CD14-positive monocyte (primary cell): ENCODE measurements at regions not wholly inside any gene's neighbourhood (a gene's known extent, or its start where the extent isn't known, plus 50 kb on each side); places are given as distances from the start of the nearest gene placed in this dataset.

Experiments used
- DNase-seq, 3 donors: peaks; one replicate each; pipeline ENCODE4 v3.0.0-alpha.2; 2011 to 2022
- H2AFZ ChIP-seq: 2 replicates; pipeline ENCODE4 v1.6.0; 2012; ENCODE audit warnings: mild to moderate bottlenecking, low read depth, low read length, inconsistent platforms; ENCODE audit not compliant: insufficient read depth, poor library complexity, severe bottlenecking
- H3K27ac ChIP-seq, 2 donors: 1 replicate in 1 of 2; 2 replicates in 1 of 2; pipeline ENCODE4 v1.5.1; 2012 to 2013; ENCODE audit warnings: low read length in 2 of 2, control low read depth in 1 of 2, inconsistent platforms in 1 of 2, low read depth in 1 of 2, mild to moderate bottlenecking in 1 of 2
- H3K27me3 ChIP-seq, 2 donors: one replicate each; pipeline versions ENCODE4 v1.6.0 to v1.6.1; 2011 to 2013; ENCODE audit warnings: low read length in 2 of 2; ENCODE audit not compliant: control insufficient read depth in 2 of 2, insufficient read depth in 2 of 2
- H3K36me3 ChIP-seq, 2 donors: replicated peaks in 1 of 2; 1 replicate in 1 of 2; 2 replicates in 1 of 2; pipeline versions ENCODE4 v1.5.1 to v1.6.1; 2012 to 2013; ENCODE audit warnings: low read length in 2 of 2, control low read depth in 1 of 2, inconsistent platforms in 1 of 2, mild to moderate bottlenecking in 1 of 2; ENCODE audit not compliant: insufficient read depth in 2 of 2, control insufficient read depth in 1 of 2
- H3K4me1 ChIP-seq, 2 donors: 1 replicate in 1 of 2; 2 replicates in 1 of 2; pipeline versions ENCODE4 v1.5.1 to v1.6.1; 2012 to 2013; ENCODE audit warnings: low read length in 2 of 2, control low read depth in 1 of 2, inconsistent platforms in 1 of 2, mild to moderate bottlenecking in 1 of 2, moderate library complexity in 1 of 2; ENCODE audit not compliant: insufficient read depth in 2 of 2, control insufficient read depth in 1 of 2
- H3K4me2 ChIP-seq: replicated peaks from 2 replicates; pipeline ENCODE3; 2012; ENCODE audit warnings: low read length, moderate library complexity, mild to moderate bottlenecking; ENCODE audit not compliant: poor library complexity, severe bottlenecking; ENCODE audit errors: extremely low read depth
- H3K4me3 ChIP-seq, 3 experiments: fragments of 200-600 bp in 1 of 3; sonication (generic) in 1 of 3; replicated peaks in 1 of 3; 1 replicate in 2 of 3; 2 replicates in 1 of 3; pipeline ENCODE4 v1.5.1; 2011 to 2013; ENCODE audit warnings: low read length in 3 of 3, mild to moderate bottlenecking in 3 of 3, control low read depth in 2 of 3, low read depth in 2 of 3, inconsistent platforms in 1 of 3, moderate library complexity in 1 of 3
- H3K79me2 ChIP-seq: 2 replicates; pipeline ENCODE4 v1.6.0; 2012; ENCODE audit warnings: mild to moderate bottlenecking, control low read depth, inconsistent platforms, low read length, moderate library complexity; ENCODE audit not compliant: insufficient read depth
- H3K9ac ChIP-seq: 2 replicates; pipeline ENCODE4 v1.6.0; 2017; ENCODE audit warnings: low read length, mild to moderate bottlenecking; ENCODE audit not compliant: insufficient read depth, poor library complexity, severe bottlenecking
- H3K9me3 ChIP-seq, 2 donors: replicated peaks in 1 of 2; 1 replicate in 1 of 2; 2 replicates in 1 of 2; pipeline versions ENCODE4 v1.5.1 to v1.6.1; 2012 to 2013; ENCODE audit warnings: low read length in 2 of 2, control low read depth in 1 of 2; ENCODE audit not compliant: control insufficient read depth in 1 of 2, insufficient read depth in 1 of 2
- H4K20me1 ChIP-seq: 2 replicates; pipeline ENCODE4 v1.6.0; 2012; ENCODE audit warnings: mild to moderate bottlenecking, low read length, control low read depth, moderate library complexity; ENCODE audit not compliant: insufficient read depth
- H3K27ac Mint-ChIP-seq, 7 donors: one replicate each; pipeline ENCODE4 v1.8.0; 2020; ENCODE audit warnings: mild to moderate bottlenecking in 7 of 7, mixed read lengths in 7 of 7, moderate library complexity in 6 of 7, inconsistent platforms in 2 of 7
- H3K27me3 Mint-ChIP-seq, 3 donors: one replicate each; pipeline ENCODE4 v1.8.0; 2021 to 2022; ENCODE audit warnings: low read depth in 3 of 3, mild to moderate bottlenecking in 3 of 3, mixed read lengths in 3 of 3, moderate library complexity in 3 of 3, inconsistent platforms in 1 of 3
- H3K36me3 Mint-ChIP-seq, 2 donors: one replicate each; pipeline ENCODE4 v1.8.0; 2020; ENCODE audit warnings: mixed read lengths in 2 of 2, inconsistent platforms in 1 of 2, mild to moderate bottlenecking in 1 of 2
- H3K4me1 Mint-ChIP-seq: one replicate; pipeline ENCODE4 v1.8.0; 2020; ENCODE audit warnings: mild to moderate bottlenecking, mixed read lengths
- H3K4me3 Mint-ChIP-seq, 2 donors: one replicate each; pipeline ENCODE4 v1.8.0; 2020; ENCODE audit warnings: mild to moderate bottlenecking in 2 of 2, mixed read lengths in 2 of 2, moderate library complexity in 1 of 2
- H3K9me3 Mint-ChIP-seq, 7 donors: one replicate each; pipeline ENCODE4 v1.8.0; 2020 to 2022; ENCODE audit warnings: mixed read lengths in 7 of 7, mild to moderate bottlenecking in 6 of 7, moderate library complexity in 6 of 7, inconsistent platforms in 2 of 7
- CTCF ChIP-seq: fragments of 200-600 bp; IDR thresholded peaks from one replicate; pipeline ENCODE4 v1.8.0; 2022; ENCODE audit warnings: antibody characterized with exemption, mild to moderate bottlenecking
- WGBS: methylation state at CpG from one replicate; pipeline ENCODE4 v1.1.5; 2013; ENCODE audit warnings: missing lambda C conversion rate; ENCODE audit not compliant: insufficient coverage; 5-methylcytosine and 5-hydroxymethylcytosine counted together
- intact Hi-C, 2 donors: fragments of 100-400 bp; cut with micrococcal nuclease; formaldehyde crosslinking; loops; one replicate each; pipeline versions ENCODE4 v1.15.0 to v1.15.1; 2023

DNA sequence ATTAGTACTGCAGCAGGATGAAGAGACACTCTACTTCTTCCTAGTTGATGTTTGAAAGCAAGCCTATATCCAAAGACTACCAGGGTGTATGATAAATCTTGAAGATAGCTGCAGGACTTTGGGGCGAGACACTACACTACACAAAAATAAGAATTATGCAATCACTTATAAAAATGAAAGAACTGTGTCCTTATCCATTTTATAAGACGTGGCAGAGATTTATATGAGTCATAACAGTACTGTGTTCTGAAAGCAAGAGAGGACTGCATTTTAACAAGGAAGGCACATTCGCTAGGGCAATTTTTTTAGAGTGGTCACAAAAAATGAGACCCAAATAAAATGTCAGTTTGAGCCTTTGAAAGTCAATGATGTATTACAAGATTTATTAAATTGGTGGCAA, 617.0 kb upstream of the LINC00305 start:
- H3K79me2 ChIP-seq = no peaks in the 10 kb centered on the region
- no peak overlapping the region for H2AFZ ChIP-seq
- TF ChIP-seq CTCF = no peak
- H3K36me3 ChIP-seq = no peaks in the 10 kb centered on the region
- Mint-ChIP-seq H3K4me1 (no peaks in the 10 kb centered on the region), H3K27ac (no peak overlapping the region), H3K36me3 (no peaks in the 10 kb centered on the region), H3K27me3 (peaks cover 0 to 2% (median 0%) of the 10 kb centered on the region in 3 donors), H3K9me3 (peaks cover 0 to 3% (median 2%) of the 10 kb centered on the region in 7 donors), H3K4me3 (no peak overlapping the region)
- intact Hi-C loops = no loop called here
- 100% methylated on average over 1 of the region's 3 CpGs for WGBS
- H3K4me1 ChIP-seq = no peaks in the 10 kb centered on the region
- H3K27me3 ChIP-seq = no peaks in the 10 kb centered on the region
- H3K9me3 ChIP-seq = no peaks in the 10 kb centered on the region
- H3K4me3 ChIP-seq = no peak overlapping the region
- H3K27ac ChIP-seq = no peak overlapping the region
- H3K4me2 ChIP-seq = no peak overlapping the region
- DNase-seq = no peak
- H3K9ac ChIP-seq = no peak overlapping the region
- H4K20me1 ChIP-seq = no peaks in the 10 kb centered on the region

GRCh38 chr18:64752707-64753106, 603.8 kb upstream of the LINC00305 start:
- no peak overlapping the region for H2AFZ ChIP-seq
- H3K4me3 ChIP-seq = no peak overlapping the region
- Mint-ChIP-seq H3K27ac (peak overlapping the region in 1 of 7 donors; percentile 6), H3K9me3 (peaks cover 0 to 11% (median 2%) of the 10 kb centered on the region in 7 donors), H3K36me3 (no peaks in the 10 kb centered on the region), H3K4me3 (no peak overlapping the region), H3K27me3 (peaks cover 0 to 3% (median 2%) of the 10 kb centered on the region in 3 donors), H3K4me1 (peaks cover 2% of the 10 kb centered on the region)
- H4K20me1 ChIP-seq = no peaks in the 10 kb centered on the region
- H3K4me2 ChIP-seq = no peak overlapping the region
- WGBS = 75% methylated on average over 1 of the region's 2 CpGs
- H3K4me1 ChIP-seq = no peaks in the 10 kb centered on the region
- intact Hi-C loops = no loop called here
- DNase-seq = no peak
- H3K27ac ChIP-seq = no peak overlapping the region
- no peaks in the 10 kb centered on the region for H3K27me3 ChIP-seq
- H3K9ac ChIP-seq = no peak overlapping the region
- peaks cover 0 to 3% of the 10 kb centered on the region in 2 donors for H3K9me3 ChIP-seq
- no peaks in the 10 kb centered on the region for H3K36me3 ChIP-seq
- TF ChIP-seq CTCF = no peak
- H3K79me2 ChIP-seq = no peaks in the 10 kb centered on the region
